Mucosa of descending colon (tissue), 3 donors: ENCODE measurements at regions not wholly inside any gene's neighbourhood (a gene's known extent, or its start where the extent isn't known, plus 50 kb on each side); places are given as distances from the start of the nearest gene placed in this dataset.
A peak's percentile ranks its signal among the peaks of the same experiment; 100 is the strongest.

ENCODE experiments used
- ATAC-seq: fragments of 200-7000 bp; cut with Tn5 transposase; one replicate; pipeline ENCODE4 v1.9.1; 2020; ENCODE audit warnings: mild to moderate bottlenecking, moderate library complexity
- DNase-seq, 3 donors: peaks; one replicate each; pipeline ENCODE4 v3.0.0-alpha.2; 2020
- H3K36me3 ChIP-seq: fragments of 200-600 bp; one replicate; pipeline ENCODE4 v1.8.0; 2021; ENCODE audit warnings: low read depth, mild to moderate bottlenecking
- H3K4me1 ChIP-seq: fragments of 200-600 bp; one replicate; pipeline ENCODE4 v1.8.0; 2021; ENCODE audit warnings: low read depth, mild to moderate bottlenecking
- H3K4me3 ChIP-seq: fragments of 200-600 bp; one replicate; pipeline ENCODE4 v1.8.0; 2021; ENCODE audit warnings: mild to moderate bottlenecking
- H3K9me3 ChIP-seq: fragments of 200-600 bp; one replicate; pipeline ENCODE4 v1.8.0; 2021; ENCODE audit warnings: mild to moderate bottlenecking
- CTCF ChIP-seq: fragments of 200-600 bp; IDR thresholded peaks from one replicate; pipeline ENCODE4 v1.8.0; 2022; ENCODE audit warnings: antibody characterized with exemption, mild to moderate bottlenecking
- intact Hi-C, 2 donors: fragments of 100-400 bp; cut with DNase I in 1 of 2; cut with micrococcal nuclease in 1 of 2; formaldehyde crosslinking; loops; one replicate each; pipeline versions ENCODE4 v1.11.0 to v1.11.1; 2022; cut with DNase I, micrococcal nuclease
- donor health status: DM: no; HTN: no; CAD: no; lungs with moderate emphysema.
- donor health status: DM: no; HTN: no; CAD: no.
- donor health status: DM: no; HTN: yes; CAD: no.

DNA sequence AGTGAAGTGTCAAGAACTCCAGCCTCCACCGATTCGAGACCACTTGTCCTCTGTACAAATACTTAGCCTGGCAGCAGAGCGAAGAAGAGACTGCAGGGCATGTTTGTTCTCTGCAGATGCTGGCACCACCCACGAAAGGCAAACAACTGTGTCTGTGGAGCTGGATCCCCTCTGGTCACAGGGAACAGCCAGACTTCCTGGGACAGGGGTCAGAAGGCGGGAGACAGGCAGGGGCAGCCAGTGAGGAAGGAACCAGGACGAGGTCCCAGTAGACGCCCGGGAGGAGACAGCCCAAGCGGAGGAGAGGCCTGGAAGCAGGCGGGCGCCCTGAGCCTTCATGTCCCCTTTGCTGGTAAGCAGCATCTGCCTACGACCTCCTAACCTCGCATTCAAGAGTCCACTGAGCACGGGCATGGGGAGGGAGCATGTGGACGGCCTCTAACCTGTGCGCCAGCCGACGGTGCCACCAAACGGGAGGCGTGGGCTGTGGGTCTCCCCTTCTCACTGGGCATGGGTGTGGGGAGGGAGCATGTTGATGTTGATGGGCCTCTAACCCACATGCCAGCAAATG lies 265.5 kb downstream of the DLL1 start:
- H3K4me3 ChIP-seq: no peak overlapping the region
- intact Hi-C loops: no loop called here
- H3K4me1 ChIP-seq: peaks cover 12% of the 10 kb centered on the region
- ATAC-seq: no peak
- H3K36me3 ChIP-seq: no peaks in the 10 kb centered on the region
- no peak for DNase-seq
- no peak for TF ChIP-seq CTCF
- no peaks in the 10 kb centered on the region for H3K9me3 ChIP-seq

DNA sequence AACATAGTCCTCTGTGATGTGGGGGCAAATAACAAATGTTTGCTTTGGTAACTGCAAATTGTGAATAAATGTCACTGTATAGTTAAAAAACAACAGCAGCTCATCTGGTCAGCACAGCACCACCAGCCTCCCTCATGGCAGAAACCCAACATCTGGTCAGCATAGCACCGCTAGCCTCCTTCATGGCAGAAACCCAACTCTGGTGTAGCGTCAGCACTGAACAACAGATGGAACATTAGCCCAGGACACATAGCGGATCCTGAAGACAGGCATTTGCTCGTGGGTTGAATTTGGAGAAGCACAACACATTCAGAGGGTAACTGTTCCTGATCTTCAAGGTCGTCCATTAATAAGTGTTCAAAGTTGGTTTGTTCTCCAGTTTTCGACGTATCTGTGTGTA lies 265.9 kb downstream of the DLL1 start:
- H3K4me3 ChIP-seq: no peak overlapping the region
- peak in 1 of 3 donors; percentile 59 for DNase-seq
- H3K4me1 ChIP-seq: peaks cover 12% of the 10 kb centered on the region
- no peaks in the 10 kb centered on the region for H3K9me3 ChIP-seq
- TF ChIP-seq CTCF: no peak
- intact Hi-C loops: no loop called here
- H3K36me3 ChIP-seq: no peaks in the 10 kb centered on the region
- peak; percentile 31 for ATAC-seq

- Histone ChIP-seq H3K36me3 (no peaks in the 10 kb centered on the region), H3K9me3 (no peaks in the 10 kb centered on the region), H3K4me3 (no peak overlapping the region), H3K4me1 (peaks cover 12% of the 10 kb centered on the region)
- intact Hi-C loops: no loop called here
- ATAC-seq: no peak
- DNase-seq: no peak
- no peak for TF ChIP-seq CTCF
These were observed 267.0 kb downstream of the DLL1 start for GRCh38 chr6:170023620-170024521.

- H3K4me1 ChIP-seq: peaks cover 12% of the 10 kb centered on the region
- H3K36me3 ChIP-seq: no peaks in the 10 kb centered on the region
- no peak for ATAC-seq
- intact Hi-C loops: no loop called here
- H3K9me3 ChIP-seq: no peaks in the 10 kb centered on the region
- H3K4me3 ChIP-seq: no peak overlapping the region
- TF ChIP-seq CTCF: no peak
- no peak for DNase-seq
These were observed 267.9 kb downstream of the DLL1 start for GRCh38 chr6:170022827-170023619.

GRCh38 chr6:170022291-170022722 lies 268.6 kb downstream of the DLL1 start:
- H3K36me3 ChIP-seq: no peaks in the 10 kb centered on the region
- intact Hi-C loops: no loop called here
- DNase-seq (no peak), ATAC-seq (no peak)
- no peaks in the 10 kb centered on the region for H3K9me3 ChIP-seq
- no peak overlapping the region for H3K4me3 ChIP-seq
- no peak for TF ChIP-seq CTCF
- peaks cover 12% of the 10 kb centered on the region for H3K4me1 ChIP-seq
